ENCODE measurements at regions not wholly inside any gene's neighbourhood (a gene's known extent, or its start where the extent isn't known, plus 50 kb on each side); places are given as distances from the start of the nearest gene placed in this dataset.

GRCh38 chr11:70733327-70734325, 335.3 kb downstream of the CTTN start:
- DNase-seq, result no peak

GRCh38 chr11:70734379-70734778, 336.1 kb downstream of the CTTN start:
- DNase-seq, result no peak

GRCh38 chr11:70734911-70735310, 336.6 kb downstream of the CTTN start:
- no peak for DNase-seq

- no peak for DNase-seq
These were observed 337.6 kb downstream of the CTTN start for GRCh38 chr11:70735976-70736375.

- no peak for DNase-seq
These were observed 338.1 kb downstream of the CTTN start for GRCh38 chr11:70736461-70736860.

- no peak for DNase-seq
These were observed 338.8 kb downstream of the CTTN start for GRCh38 chr11:70736937-70737640.

GRCh38 chr11:70737816-70738630, 339.7 kb downstream of the CTTN start:
- no peak for DNase-seq

- DNase-seq, result no peak
These were observed 340.3 kb downstream of the CTTN start for GRCh38 chr11:70738661-70739060.

GRCh38 chr11:70739091-70739490, 340.8 kb downstream of the CTTN start:
- DNase-seq, result no peak

- no peak for DNase-seq
These were observed 341.6 kb downstream of the CTTN start for GRCh38 chr11:70739811-70740487.

GRCh38 chr11:70740488-70740851, 342.1 kb downstream of the CTTN start:
- DNase-seq, result no peak

- no peak for DNase-seq
These were observed 342.8 kb downstream of the CTTN start for GRCh38 chr11:70741085-70741484.

GRCh38 chr11:70742553-70743291, 344.4 kb downstream of the CTTN start:
- no peak for DNase-seq

GRCh38 chr11:70743329-70743728, 345.0 kb downstream of the CTTN start:
- DNase-seq, result no peak

- no peak for DNase-seq
These were observed 345.6 kb downstream of the CTTN start for GRCh38 chr11:70743941-70744351.

GRCh38 chr11:70744396-70745185, 346.3 kb downstream of the CTTN start:
- DNase-seq, result no peak

GRCh38 chr11:70745451-70745850, 347.1 kb downstream of the CTTN start:
- no peak for DNase-seq

- no peak for DNase-seq
These were observed 347.6 kb downstream of the CTTN start for GRCh38 chr11:70745941-70746340.

GRCh38 chr11:70746351-70746750, 348.0 kb downstream of the CTTN start:
- DNase-seq, result no peak

- no peak for DNase-seq
These were observed 349.0 kb downstream of the CTTN start for GRCh38 chr11:70747285-70747684.

- no peak for DNase-seq
These were observed 349.6 kb downstream of the CTTN start for GRCh38 chr11:70747921-70748320.
